ENCODE measurements at regions not wholly inside any gene's neighbourhood (a gene's known extent, or its start where the extent isn't known, plus 50 kb on each side); places are given as distances from the start of the nearest gene placed in this dataset.

DNA sequence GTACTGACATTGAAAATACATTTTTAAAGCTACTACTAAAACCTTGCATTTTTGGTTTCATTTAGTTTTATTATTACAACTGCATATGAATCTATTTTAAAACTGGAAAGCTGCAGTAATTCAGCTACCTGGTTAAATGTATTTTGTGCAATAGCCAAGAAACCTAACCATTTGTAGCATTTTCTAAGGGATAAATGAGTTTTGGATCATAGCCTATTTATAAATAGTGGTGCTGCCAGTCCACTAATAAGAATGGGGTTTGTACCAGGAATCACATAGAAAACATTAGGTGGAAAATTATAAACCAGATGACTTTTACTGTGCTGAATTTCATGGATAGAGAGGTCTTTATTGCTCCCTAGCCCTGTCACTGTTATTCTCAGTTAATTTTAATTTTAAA lies 454.7 kb downstream of the DIPK2A start:
- no peaks in the 10 kb centered on the region for H3K4me1 Mint-ChIP-seq (ENCODE audit: low read depth, unreplicated experiment)
- no peak overlapping the region for H3K4me3 Mint-ChIP-seq (ENCODE audit: unreplicated experiment)
- no peaks in the 10 kb centered on the region for H3K9me3 Mint-ChIP-seq (ENCODE audit: unreplicated experiment)
- no peak for DNase-seq
- no peak overlapping the region for H3K27ac Mint-ChIP-seq (ENCODE audit: unreplicated experiment)
- TF ChIP-seq CTCF (IDR thresholded peaks at IDR 0.05; ENCODE audit: partially characterized antibody, unreplicated experiment), result no peak
- no peaks in the 10 kb centered on the region for H3K36me3 Mint-ChIP-seq (ENCODE audit: unreplicated experiment)
- no peaks in the 10 kb centered on the region for H3K27me3 Mint-ChIP-seq (ENCODE audit: unreplicated experiment)

- Mint-ChIP-seq H3K4me3 (ENCODE audit: unreplicated experiment) (no peak overlapping the region), H3K36me3 (ENCODE audit: unreplicated experiment) (no peaks in the 10 kb centered on the region), H3K27ac (ENCODE audit: unreplicated experiment) (no peak overlapping the region), H3K27me3 (ENCODE audit: unreplicated experiment) (no peaks in the 10 kb centered on the region), H3K4me1 (ENCODE audit: low read depth, unreplicated experiment) (no peaks in the 10 kb centered on the region), H3K9me3 (ENCODE audit: unreplicated experiment) (no peaks in the 10 kb centered on the region)
- DNase-seq, result no peak
- TF ChIP-seq CTCF (IDR thresholded peaks at IDR 0.05; ENCODE audit: partially characterized antibody, unreplicated experiment), result no peak
Observed at GRCh38 chr3:144426967-144427366, 455.3 kb downstream of the DIPK2A start.

DNA sequence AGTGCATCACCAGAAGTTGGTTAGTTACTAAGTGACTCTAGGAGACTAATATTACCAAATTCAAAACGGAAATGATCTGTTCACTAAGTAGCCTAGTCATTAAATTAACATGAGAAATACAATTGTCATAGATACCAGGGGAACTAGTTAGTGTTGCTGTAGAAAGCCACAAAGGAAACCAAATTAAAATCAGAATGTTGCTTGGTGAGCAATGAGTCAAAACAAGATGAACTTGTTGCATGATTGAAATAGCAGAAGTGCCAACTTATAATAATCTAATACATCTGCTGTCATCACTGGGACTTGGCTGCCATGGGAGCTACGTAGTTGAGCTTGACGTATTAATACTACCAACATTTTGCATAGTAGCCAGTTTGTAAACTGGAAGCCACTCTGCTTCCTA lies 458.1 kb downstream of the DIPK2A start:
- H3K36me3 Mint-ChIP-seq (ENCODE audit: unreplicated experiment), result no peaks in the 10 kb centered on the region
- TF ChIP-seq CTCF (IDR thresholded peaks at IDR 0.05; ENCODE audit: partially characterized antibody, unreplicated experiment), result no peak
- no peak overlapping the region for H3K27ac Mint-ChIP-seq (ENCODE audit: unreplicated experiment)
- H3K27me3 Mint-ChIP-seq (ENCODE audit: unreplicated experiment), result no peaks in the 10 kb centered on the region
- no peak for DNase-seq
- no peaks in the 10 kb centered on the region for H3K9me3 Mint-ChIP-seq (ENCODE audit: unreplicated experiment)
- no peaks in the 10 kb centered on the region for H3K4me1 Mint-ChIP-seq (ENCODE audit: low read depth, unreplicated experiment)
- no peak overlapping the region for H3K4me3 Mint-ChIP-seq (ENCODE audit: unreplicated experiment)

GRCh38 chr3:144431134-144431533 lies 459.5 kb downstream of the DIPK2A start:
- H3K4me3 Mint-ChIP-seq (ENCODE audit: unreplicated experiment), result no peak overlapping the region
- H3K27ac Mint-ChIP-seq (ENCODE audit: unreplicated experiment), result no peak overlapping the region
- no peak for DNase-seq
- peaks cover 3% of the 10 kb centered on the region for H3K27me3 Mint-ChIP-seq (ENCODE audit: unreplicated experiment)
- H3K36me3 Mint-ChIP-seq (ENCODE audit: unreplicated experiment), result no peaks in the 10 kb centered on the region
- H3K9me3 Mint-ChIP-seq (ENCODE audit: unreplicated experiment), result no peaks in the 10 kb centered on the region
- no peaks in the 10 kb centered on the region for H3K4me1 Mint-ChIP-seq (ENCODE audit: low read depth, unreplicated experiment)
- TF ChIP-seq CTCF (IDR thresholded peaks at IDR 0.05; ENCODE audit: partially characterized antibody, unreplicated experiment), result no peak

DNA sequence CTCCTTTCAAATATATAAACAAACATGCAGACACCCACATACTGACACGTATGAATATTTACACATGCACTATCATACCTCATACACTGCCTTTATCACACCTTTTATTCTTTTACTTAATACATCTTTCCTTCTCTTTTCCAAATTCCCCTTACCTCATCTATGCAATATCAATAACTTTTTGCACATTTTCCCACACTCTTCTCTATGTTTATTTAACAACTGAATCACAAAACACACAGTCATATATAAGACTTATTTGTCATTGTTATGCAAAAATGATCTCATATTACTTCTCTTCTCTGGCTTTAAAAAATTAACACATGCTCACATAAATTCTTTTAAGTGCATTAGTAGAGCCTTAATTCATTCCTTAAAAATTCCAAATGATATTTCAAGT lies 461.4 kb downstream of the DIPK2A start:
- Mint-ChIP-seq H3K36me3 (ENCODE audit: unreplicated experiment) (no peaks in the 10 kb centered on the region), H3K9me3 (ENCODE audit: unreplicated experiment) (no peaks in the 10 kb centered on the region), H3K27me3 (ENCODE audit: unreplicated experiment) (peaks cover 3% of the 10 kb centered on the region), H3K4me1 (ENCODE audit: low read depth, unreplicated experiment) (no peaks in the 10 kb centered on the region), H3K27ac (ENCODE audit: unreplicated experiment) (no peak overlapping the region), H3K4me3 (ENCODE audit: unreplicated experiment) (no peak overlapping the region)
- no peak for TF ChIP-seq CTCF (IDR thresholded peaks at IDR 0.05; ENCODE audit: partially characterized antibody, unreplicated experiment)
- no peak for DNase-seq

All from glutamatergic neuron (in vitro differentiated cells).